ENCODE measurements at regions not wholly inside any gene's neighbourhood (a gene's known extent, or its start where the extent isn't known, plus 50 kb on each side); places are given as distances from the start of the nearest gene placed in this dataset.

- TF ChIP-seq CTCF (IDR thresholded peaks at IDR 0.05) (no peak), POLR2A (IDR thresholded peaks at IDR 0.05) (no peak)
- no peak for DNase-seq
- Histone ChIP-seq H3K4me3 (no peak overlapping the region), H3K4me1 (no peaks in the 10 kb centered on the region), H3K9me3 (no peaks in the 10 kb centered on the region), H3K36me3 (ENCODE audit: low read depth, missing control alignments) (no peaks in the 10 kb centered on the region), H3K27ac (no peak overlapping the region), H3K27me3 (no peaks in the 10 kb centered on the region)
- WGBS, 2 donors, result 77 to 85% methylated on average over 3 of the region's 3 CpGs
- intact Hi-C loops (cut with DNase I; ENCODE audit: low total_unique reads), result no loop called here
These were observed 141.3 kb upstream of the HMGN3 start for GRCh38 chr6:79375635-79376337.

- H3K36me3 ChIP-seq (ENCODE audit: low read depth, missing control alignments), result no peaks in the 10 kb centered on the region
- H3K4me3 ChIP-seq, result no peak overlapping the region
- DNase-seq, result no peak
- no peak overlapping the region for H3K27ac ChIP-seq
- H3K4me1 ChIP-seq, result no peaks in the 10 kb centered on the region
- no peak for TF ChIP-seq POLR2A (IDR thresholded peaks at IDR 0.05)
- no peak for TF ChIP-seq CTCF (IDR thresholded peaks at IDR 0.05)
- WGBS, 2 donors, result 90% methylated on average over 1 of the region's 1 CpG
- H3K27me3 ChIP-seq, result no peaks in the 10 kb centered on the region
- intact Hi-C loops (cut with DNase I; ENCODE audit: low total_unique reads), result no loop called here
- H3K9me3 ChIP-seq, result no peaks in the 10 kb centered on the region
These were observed 139.8 kb upstream of the HMGN3 start for GRCh38 chr6:79374308-79374707.

GRCh38 chr6:79373880-79374279 is 139.4 kb upstream of the HMGN3 start:
- TF ChIP-seq CTCF (IDR thresholded peaks at IDR 0.05) (no peak), POLR2A (IDR thresholded peaks at IDR 0.05) (no peak)
- DNase-seq, result no peak
- WGBS, 2 donors, result 85 to 86% methylated on average over 3 of the region's 3 CpGs

GRCh38 chr6:79373246-79373645 is 138.8 kb upstream of the HMGN3 start:
- intact Hi-C loops (cut with DNase I; ENCODE audit: low total_unique reads), result no loop called here
- Histone ChIP-seq H3K27me3 (no peaks in the 10 kb centered on the region), H3K36me3 (ENCODE audit: low read depth, missing control alignments) (no peaks in the 10 kb centered on the region), H3K4me1 (no peaks in the 10 kb centered on the region), H3K9me3 (no peaks in the 10 kb centered on the region), H3K4me3 (no peak overlapping the region), H3K27ac (no peak overlapping the region)
- TF ChIP-seq POLR2A (IDR thresholded peaks at IDR 0.05) (no peak), CTCF (IDR thresholded peaks at IDR 0.05) (no peak)
- 80 to 88% methylated on average over 3 of the region's 3 CpGs for WGBS, 2 donors
- no peak for DNase-seq

More at GRCh38 chr6:79373880-79374279, 139.4 kb upstream of the HMGN3 start:
- H3K4me1 ChIP-seq, result no peaks in the 10 kb centered on the region
- no peak overlapping the region for H3K27ac ChIP-seq
- no peak overlapping the region for H3K4me3 ChIP-seq
- no peaks in the 10 kb centered on the region for H3K27me3 ChIP-seq
- no peaks in the 10 kb centered on the region for H3K9me3 ChIP-seq
- intact Hi-C loops (cut with DNase I; ENCODE audit: low total_unique reads), result no loop called here
- no peaks in the 10 kb centered on the region for H3K36me3 ChIP-seq (ENCODE audit: low read depth, missing control alignments)

GRCh38 chr6:79372757-79373156 is 138.3 kb upstream of the HMGN3 start:
- no peak overlapping the region for H3K27ac ChIP-seq
- no peak for DNase-seq
- intact Hi-C loops (cut with DNase I; ENCODE audit: low total_unique reads), result no loop called here
- 76 to 96% methylated on average over 1 of the region's 1 CpG for WGBS, 2 donors
- TF ChIP-seq CTCF (IDR thresholded peaks at IDR 0.05) (no peak), POLR2A (IDR thresholded peaks at IDR 0.05) (no peak)
- H3K36me3 ChIP-seq (ENCODE audit: low read depth, missing control alignments), result no peaks in the 10 kb centered on the region
- H3K9me3 ChIP-seq, result no peaks in the 10 kb centered on the region
- H3K27me3 ChIP-seq, result no peaks in the 10 kb centered on the region
- no peak overlapping the region for H3K4me3 ChIP-seq
- H3K4me1 ChIP-seq, result no peaks in the 10 kb centered on the region

All from testis (tissue), 2 donors.